PC-9 (cell line): ENCODE measurements at regions not wholly inside any gene's neighbourhood (a gene's known extent, or its start where the extent isn't known, plus 50 kb on each side); places are given as distances from the start of the nearest gene placed in this dataset.

Experiments used
- BruUV-seq: library from RNA; stranded (reverse); fragments of 400-500 nt; replicated peaks from 2 replicates; lab custom pipeline; 2021; lab: Mats Ljungman, UMichigan
- CTCF ChIA-PET: fragments of 300-600 bp; sonication (Branson Sonifier 250); formaldehyde crosslinking; loops from one replicate; lab custom pipeline; 2022; ENCODE audit warnings: antibody characterized with exemption; lab: Charles Lee
- POLR2A ChIA-PET: fragments of 300-600 bp; sonication (Branson Sonifier 250); formaldehyde crosslinking; loops from one replicate; lab custom pipeline; 2022; ENCODE audit warnings: antibody characterized with exemption; ENCODE audit not compliant: unreplicated experiment; lab: Charles Lee
- DNase-seq, 2 experiments: peaks; one replicate each; pipeline versions ENCODE4 v3.0.0 to v3.0.0-alpha.2; 2015 to 2022; ENCODE audit warnings: mixed read lengths in 1 of 2
- H2AFZ ChIP-seq: fragments of 200-600 bp; sonication (generic); 2 replicates; pipeline ENCODE4 v1.8.1; 2017; ENCODE audit warnings: antibody characterized with exemption
- H3F3A ChIP-seq: fragments of 200-600 bp; sonication (generic); 2 replicates; pipeline ENCODE4 v1.8.1; 2017; ENCODE audit warnings: antibody characterized with exemption, mild to moderate bottlenecking, low read depth; ENCODE audit not compliant: insufficient read depth
- H3K27ac ChIP-seq: fragments of 200-600 bp; sonication (generic); 2 replicates; pipeline ENCODE4 v1.6.1; 2016; ENCODE audit warnings: mixed run types
- H3K27me3 ChIP-seq: fragments of 200-600 bp; sonication (generic); 2 replicates; pipeline ENCODE4 v1.6.1; 2016; ENCODE audit warnings: low read depth, mixed run types; ENCODE audit not compliant: insufficient read depth
- H3K36me3 ChIP-seq: fragments of 200-600 bp; sonication (generic); 2 replicates; pipeline ENCODE4 v1.6.1; 2016; ENCODE audit warnings: low read depth, mixed run types
- H3K4me1 ChIP-seq: fragments of 200-600 bp; sonication (generic); replicated peaks from 2 replicates; pipeline ENCODE4 v1.6.1; 2016; ENCODE audit warnings: mixed run types; ENCODE audit not compliant: insufficient read depth
- H3K4me2 ChIP-seq: fragments of 200-600 bp; sonication (generic); 2 replicates; pipeline ENCODE4 v1.6.1; 2017; ENCODE audit warnings: mixed run types
- H3K4me3 ChIP-seq: fragments of 200-600 bp; sonication (generic); 2 replicates; pipeline ENCODE4 v1.6.1; 2016; ENCODE audit warnings: mixed run types
- H3K79me2 ChIP-seq: fragments of 200-600 bp; sonication (generic); 2 replicates; pipeline ENCODE4 v1.6.1; 2017; ENCODE audit warnings: low read depth, mixed run types
- H3K9me2 ChIP-seq: fragments of 200-600 bp; sonication (generic); 2 replicates; pipeline ENCODE4 v1.8.1; 2017; ENCODE audit warnings: mild to moderate bottlenecking; ENCODE audit not compliant: insufficient read depth
- H3K9me3 ChIP-seq: fragments of 200-600 bp; sonication (generic); 2 replicates; pipeline ENCODE4 v1.8.1; 2016; ENCODE audit warnings: low read depth; ENCODE audit not compliant: insufficient read depth
- H4K20me1 ChIP-seq: fragments of 200-600 bp; sonication (generic); 2 replicates; pipeline ENCODE4 v1.8.1; 2017; ENCODE audit not compliant: insufficient read depth
- CTCF ChIP-seq: fragments of 200-600 bp; sonication (generic); conservative IDR thresholded peaks from 2 replicates; pipeline ENCODE4 v1.6.1; 2017; ENCODE audit warnings: mixed run types, antibody characterized with exemption, mild to moderate bottlenecking, moderate library complexity
- EZH2 ChIP-seq: fragments of 200-600 bp; sonication (generic); IDR thresholded peaks from 2 replicates; pipeline ENCODE4 v1.8.0; 2017; ENCODE audit warnings: antibody characterized with exemption, low read depth
- intact Hi-C: fragments of 100-400 bp; cut with micrococcal nuclease; formaldehyde crosslinking; loops from one replicate; pipeline ENCODE4 v1.10.0; 2022; ENCODE audit not compliant: unreplicated experiment

- no peak overlapping the region for H3K27ac ChIP-seq
- no peaks in the 10 kb centered on the region for H4K20me1 ChIP-seq
- no peak overlapping the region for H3K4me2 ChIP-seq
- POLR2A ChIA-PET: no interaction called here
- TF ChIP-seq CTCF (no peak), EZH2 (no peak)
- peaks cover 7% of the 10 kb centered on the region for H3F3A ChIP-seq
- no peaks in the 10 kb centered on the region for H3K27me3 ChIP-seq
- H3K4me1 ChIP-seq: peaks cover 20% of the 10 kb centered on the region
- no TSS peak for BruUV-seq
- no peaks in the 10 kb centered on the region for H3K36me3 ChIP-seq
- no peaks in the 10 kb centered on the region for H3K9me2 ChIP-seq
- DNase-seq: no peak
- no peaks in the 10 kb centered on the region; the same call in 1 of the 2 replicates for H3K9me3 ChIP-seq
- no peak overlapping the region for H3K4me3 ChIP-seq
- no peak overlapping the region for H2AFZ ChIP-seq
- CTCF ChIA-PET: no interaction called here
- no peaks in the 10 kb centered on the region for H3K79me2 ChIP-seq
- intact Hi-C loops: no loop called here
Measured at GRCh38 chr5:93303291-93303691, 277.7 kb downstream of the NR2F1-AS1 start.

- POLR2A ChIA-PET: no interaction called here
Measured at GRCh38 chr5:93302711-93303110, 278.3 kb downstream of the NR2F1-AS1 start.

GRCh38 chr5:93300945-93301344 is 280.1 kb downstream of the NR2F1-AS1 start:
- H3K9me3 ChIP-seq: no peaks in the 10 kb centered on the region; the same call in none of the 2 replicates
- H3K27me3 ChIP-seq: no peaks in the 10 kb centered on the region
- no peaks in the 10 kb centered on the region for H3K36me3 ChIP-seq
- no peaks in the 10 kb centered on the region for H3F3A ChIP-seq
- no peaks in the 10 kb centered on the region for H3K9me2 ChIP-seq
- no peak overlapping the region for H3K27ac ChIP-seq
- no peaks in the 10 kb centered on the region for H3K79me2 ChIP-seq
- TF ChIP-seq EZH2 (no peak), CTCF (no peak)
- H3K4me3 ChIP-seq: no peak overlapping the region
- no TSS peak for BruUV-seq
- H3K4me1 ChIP-seq: peaks cover 4% of the 10 kb centered on the region; the same call in 1 of the 2 replicates
- intact Hi-C loops: no loop called here
- ChIA-PET POLR2A (no interaction called here), CTCF (no interaction called here)
- DNase-seq: no peak
- H4K20me1 ChIP-seq: no peaks in the 10 kb centered on the region
- H2AFZ ChIP-seq: no peak overlapping the region
- H3K4me2 ChIP-seq: no peak overlapping the region

More at GRCh38 chr5:93302711-93303110, 278.3 kb downstream of the NR2F1-AS1 start:
- Histone ChIP-seq H3K4me1 (peaks cover 14% of the 10 kb centered on the region), H2AFZ (no peak overlapping the region), H3K9me2 (no peaks in the 10 kb centered on the region), H3K27ac (no peak overlapping the region), H3K9me3 (no peaks in the 10 kb centered on the region; the same call in 1 of the 2 replicates), H3K27me3 (no peaks in the 10 kb centered on the region), H3K4me2 (no peak overlapping the region), H3F3A (peaks cover under 1% of the 10 kb centered on the region; the same call in 1 of the 2 replicates), H3K36me3 (no peaks in the 10 kb centered on the region), H3K4me3 (no peak overlapping the region), H4K20me1 (no peaks in the 10 kb centered on the region), H3K79me2 (no peaks in the 10 kb centered on the region)
- no peak for DNase-seq
- intact Hi-C loops: no loop called here
- CTCF ChIA-PET: no interaction called here
- no TSS peak for BruUV-seq
- TF ChIP-seq EZH2 (no peak), CTCF (no peak)
